Endothelial cell (in vitro differentiated cells): ENCODE measurements at regions not wholly inside any gene's neighbourhood (a gene's known extent, or its start where the extent isn't known, plus 50 kb on each side); places are given as distances from the start of the nearest gene placed in this dataset.
A peak's percentile ranks its signal among the peaks of the same experiment; 100 is the strongest.

ENCODE experiments used
- DNase-seq: peaks from one replicate; pipeline ENCODE4 v3.0.0; 2021; ENCODE audit warnings: low spot score
- H3K27ac Mint-ChIP-seq: one replicate; pipeline ENCODE4 v1.8.0; 2021; ENCODE audit warnings: mixed read lengths, inconsistent platforms; ENCODE audit not compliant: unreplicated experiment
- H3K27me3 Mint-ChIP-seq: one replicate; pipeline ENCODE4 v1.8.0; 2021; ENCODE audit warnings: mild to moderate bottlenecking, moderate library complexity, mixed read lengths, inconsistent platforms; ENCODE audit not compliant: unreplicated experiment
- H3K36me3 Mint-ChIP-seq: one replicate; pipeline ENCODE4 v1.8.0; 2021; ENCODE audit warnings: mild to moderate bottlenecking, low read depth, mixed read lengths, inconsistent platforms; ENCODE audit not compliant: unreplicated experiment
- H3K4me1 Mint-ChIP-seq: one replicate; pipeline ENCODE4 v1.8.0; 2021; ENCODE audit warnings: mild to moderate bottlenecking, mixed read lengths, inconsistent platforms; ENCODE audit not compliant: unreplicated experiment
- H3K4me3 Mint-ChIP-seq: one replicate; pipeline ENCODE4 v1.8.0; 2021; ENCODE audit warnings: mild to moderate bottlenecking, mixed read lengths, inconsistent platforms; ENCODE audit not compliant: unreplicated experiment
- H3K9me3 Mint-ChIP-seq: one replicate; pipeline ENCODE4 v1.8.0; 2021; ENCODE audit warnings: mixed read lengths, inconsistent platforms; ENCODE audit not compliant: unreplicated experiment
- CTCF ChIP-seq: fragments of 200-600 bp; sonication (generic); IDR thresholded peaks from one replicate; pipeline ENCODE4 v1.5.0; 2021; ENCODE audit warnings: antibody characterized with exemption; ENCODE audit not compliant: unreplicated experiment

- DNase-seq = no peak
- Mint-ChIP-seq H3K27me3 (peaks cover 5% of the 10 kb centered on the region), H3K4me1 (peaks cover 39% of the 10 kb centered on the region), H3K9me3 (no peaks in the 10 kb centered on the region), H3K36me3 (peaks cover 41% of the 10 kb centered on the region), H3K27ac (peak overlapping the region; percentile 96), H3K4me3 (no peak overlapping the region)
- no peak for TF ChIP-seq CTCF
These were observed 99.1 kb upstream of the MTHFD1L start for GRCh38 chr6:150766201-150766997.

GRCh38 chr6:150767161-150767560, 98.3 kb upstream of the MTHFD1L start:
- no peak overlapping the region for H3K4me3 Mint-ChIP-seq
- no peak for TF ChIP-seq CTCF
- H3K4me1 Mint-ChIP-seq = peaks cover 39% of the 10 kb centered on the region
- no peak for DNase-seq
- peaks cover 5% of the 10 kb centered on the region for H3K27me3 Mint-ChIP-seq
- H3K27ac Mint-ChIP-seq = peak overlapping the region; percentile 96
- H3K9me3 Mint-ChIP-seq = no peaks in the 10 kb centered on the region
- H3K36me3 Mint-ChIP-seq = peaks cover 41% of the 10 kb centered on the region

GRCh38 chr6:150767571-150768018, 97.9 kb upstream of the MTHFD1L start:
- H3K27me3 Mint-ChIP-seq = peaks cover 7% of the 10 kb centered on the region
- H3K9me3 Mint-ChIP-seq = no peaks in the 10 kb centered on the region
- peak; percentile 31 for DNase-seq
- H3K27ac Mint-ChIP-seq = peak overlapping the region; percentile 96
- no peak overlapping the region for H3K4me3 Mint-ChIP-seq
- no peak for TF ChIP-seq CTCF
- H3K4me1 Mint-ChIP-seq = peaks cover 36% of the 10 kb centered on the region
- peaks cover 40% of the 10 kb centered on the region for H3K36me3 Mint-ChIP-seq

GRCh38 chr6:150770637-150771036, 94.9 kb upstream of the MTHFD1L start:
- Mint-ChIP-seq H3K4me1 (peaks cover 34% of the 10 kb centered on the region), H3K27ac (no peak overlapping the region), H3K36me3 (peaks cover 57% of the 10 kb centered on the region), H3K9me3 (peaks cover 5% of the 10 kb centered on the region), H3K4me3 (no peak overlapping the region), H3K27me3 (peaks cover 2% of the 10 kb centered on the region)
- no peak for TF ChIP-seq CTCF
- no peak for DNase-seq

- TF ChIP-seq CTCF = no peak
- Mint-ChIP-seq H3K27ac (no peak overlapping the region), H3K9me3 (peaks cover 5% of the 10 kb centered on the region), H3K36me3 (peaks cover 58% of the 10 kb centered on the region), H3K4me1 (peaks cover 19% of the 10 kb centered on the region), H3K4me3 (no peak overlapping the region), H3K27me3 (peaks cover 12% of the 10 kb centered on the region)
- no peak for DNase-seq
These were observed 91.5 kb upstream of the MTHFD1L start for GRCh38 chr6:150773969-150774368.
